Stomach (tissue), 8 donors: ENCODE measurements at regions not wholly inside any gene's neighbourhood (a gene's known extent, or its start where the extent isn't known, plus 50 kb on each side); places are given as distances from the start of the nearest gene placed in this dataset.
A peak's percentile ranks its signal among the peaks of the same experiment; 100 is the strongest.

Experiments used
- DNase-seq, 2 donors: peaks; one replicate each; pipeline versions ENCODE4 v3.0.0 to v3.0.0-alpha.2; 2013 to 2019
- H3K27ac ChIP-seq, 5 donors: fragments of 200-600 bp in 4 of 5; sonication (generic) in 4 of 5; one replicate each; pipeline ENCODE4 v1.5.1; 2013 to 2019; ENCODE audit warnings: mild to moderate bottlenecking in 1 of 5, moderate library complexity in 1 of 5
- H3K27me3 ChIP-seq, 3 donors: fragments of 200-600 bp; sonication (generic); one replicate each; pipeline ENCODE4 v1.5.1; 2017 to 2019; ENCODE audit warnings: mixed run types in 1 of 3
- H3K36me3 ChIP-seq, 4 donors: fragments of 200-600 bp; sonication (generic); 1 replicate in 3 of 4; 2 replicates in 1 of 4; pipeline ENCODE4 v1.5.1; 2016 to 2019
- H3K4me1 ChIP-seq, 4 donors: fragments of 200-600 bp; sonication (generic); one replicate each; pipeline ENCODE4 v1.5.1; 2016 to 2019
- H3K4me3 ChIP-seq, 4 donors: fragments of 200-600 bp; sonication (generic) in 3 of 4; one replicate each; pipeline ENCODE4 v1.5.1; 2016 to 2019; ENCODE audit warnings: mild to moderate bottlenecking in 1 of 4
- H3K9me3 ChIP-seq, 4 donors: fragments of 200-600 bp; sonication (generic); one replicate each; pipeline ENCODE4 v1.5.1; 2016 to 2019
- EP300 ChIP-seq: sonication (generic); formaldehyde crosslinking; IDR thresholded peaks from one replicate; pipeline ENCODE4 v1.6.1; 2017; ENCODE audit warnings: antibody characterized with exemption
- POLR2A ChIP-seq, 4 donors: fragments of 450-650 bp; IDR thresholded peaks; one replicate each; pipeline ENCODE4 v1.6.1; 2016; ENCODE audit warnings: antibody characterized with exemption in 4 of 4, control low read depth in 2 of 4, mild to moderate bottlenecking in 1 of 4, moderate library complexity in 1 of 4
- POLR2AphosphoS5 ChIP-seq, 3 donors: sonication (generic); formaldehyde crosslinking; IDR thresholded peaks; one replicate each; pipeline ENCODE4 v1.6.1; 2016; ENCODE audit warnings: antibody characterized with exemption in 3 of 3
- WGBS, 5 donors: extraction: QIAGEN DNeasy Blood & Tissue Kit in 3 of 5; methylation state at CpG; one replicate each; pipeline versions ENCODE4 v1.1.5 to v1.1.7; 2013 to 2018; 5-methylcytosine and 5-hydroxymethylcytosine counted together
- intact Hi-C: fragments of 100-400 bp; cut with DNase I; formaldehyde crosslinking; loops from one replicate; pipeline ENCODE4 v1.15.1; 2023; ENCODE audit warnings: low total_unique reads
- TF ChIP-seq, protein P1 (sequence below), 7 experiments: fragments of 450-650 bp in 4 of 7; fragments of 200-600 bp in 3 of 7; sonication (generic) in 3 of 7; IDR thresholded peaks; one replicate each; pipeline ENCODE4 v1.5.1; 2016 to 2019; ENCODE audit warnings: antibody characterized with exemption in 7 of 7, control low read depth in 2 of 7, mild to moderate bottlenecking in 1 of 7
- donor health status: healthy with polysubstance abuse.
- donor health status: Bipolar disorder and iron deficiency.
- donor health status: healthy.

GRCh38 chr18:29163596-29163995, 986.7 kb upstream of the CDH2 start:
- intact Hi-C loops = no loop called here
- Histone ChIP-seq H3K4me1 (no peaks in the 10 kb centered on the region), H3K9me3 (no peaks in the 10 kb centered on the region), H3K36me3 (no peaks in the 10 kb centered on the region), H3K4me3 (no peak overlapping the region), H3K27ac (peak overlapping the region in 1 of 5 donors; percentile 28), H3K27me3 (no peaks in the 10 kb centered on the region)
- no peak for TF ChIP-seq EP300
- no peak for TF ChIP-seq POLR2AphosphoS5 (IDR thresholded peaks at IDR 0.05)
- no peak for TF ChIP-seq POLR2A (IDR thresholded peaks at IDR 0.05)
- TF ChIP-seq, protein P1, sequence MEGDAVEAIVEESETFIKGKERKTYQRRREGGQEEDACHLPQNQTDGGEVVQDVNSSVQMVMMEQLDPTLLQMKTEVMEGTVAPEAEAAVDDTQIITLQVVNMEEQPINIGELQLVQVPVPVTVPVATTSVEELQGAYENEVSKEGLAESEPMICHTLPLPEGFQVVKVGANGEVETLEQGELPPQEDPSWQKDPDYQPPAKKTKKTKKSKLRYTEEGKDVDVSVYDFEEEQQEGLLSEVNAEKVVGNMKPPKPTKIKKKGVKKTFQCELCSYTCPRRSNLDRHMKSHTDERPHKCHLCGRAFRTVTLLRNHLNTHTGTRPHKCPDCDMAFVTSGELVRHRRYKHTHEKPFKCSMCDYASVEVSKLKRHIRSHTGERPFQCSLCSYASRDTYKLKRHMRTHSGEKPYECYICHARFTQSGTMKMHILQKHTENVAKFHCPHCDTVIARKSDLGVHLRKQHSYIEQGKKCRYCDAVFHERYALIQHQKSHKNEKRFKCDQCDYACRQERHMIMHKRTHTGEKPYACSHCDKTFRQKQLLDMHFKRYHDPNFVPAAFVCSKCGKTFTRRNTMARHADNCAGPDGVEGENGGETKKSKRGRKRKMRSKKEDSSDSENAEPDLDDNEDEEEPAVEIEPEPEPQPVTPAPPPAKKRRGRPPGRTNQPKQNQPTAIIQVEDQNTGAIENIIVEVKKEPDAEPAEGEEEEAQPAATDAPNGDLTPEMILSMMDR (IDR thresholded peaks at IDR 0.05) = no peak
- DNase-seq = no peak

DNA sequence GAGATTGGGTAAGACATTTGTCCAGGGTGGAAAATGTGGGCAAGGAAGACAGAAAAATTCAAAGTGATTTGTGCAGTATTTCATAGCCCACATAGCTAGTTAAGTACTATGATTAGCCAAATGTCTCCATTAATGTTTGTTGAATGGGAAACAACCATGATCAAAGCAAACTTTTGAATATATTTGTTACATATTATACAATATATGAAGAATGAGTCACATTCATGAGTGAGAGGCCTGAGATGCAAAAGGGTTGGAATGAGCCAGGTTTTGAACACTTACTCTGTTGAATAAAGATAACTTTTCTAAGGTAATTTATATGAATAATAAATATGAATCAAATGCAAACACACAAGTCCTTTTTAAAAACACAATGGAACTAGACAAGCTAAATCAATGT, 984.5 kb upstream of the CDH2 start:
- no peak for DNase-seq
- H3K36me3 ChIP-seq = no peaks in the 10 kb centered on the region
- no peak overlapping the region for H3K27ac ChIP-seq
- no peaks in the 10 kb centered on the region for H3K27me3 ChIP-seq
- TF ChIP-seq POLR2A (IDR thresholded peaks at IDR 0.05) (no peak), POLR2AphosphoS5 (IDR thresholded peaks at IDR 0.05) (no peak), EP300 (no peak)
- TF ChIP-seq, protein P1 (IDR thresholded peaks at IDR 0.05) = no peak
- H3K9me3 ChIP-seq = no peaks in the 10 kb centered on the region
- no peak overlapping the region for H3K4me3 ChIP-seq
- H3K4me1 ChIP-seq = no peaks in the 10 kb centered on the region
- intact Hi-C loops = no loop called here

- H3K27ac ChIP-seq = no peak overlapping the region
- TF ChIP-seq EP300 (no peak), POLR2AphosphoS5 (IDR thresholded peaks at IDR 0.05) (no peak), POLR2A (IDR thresholded peaks at IDR 0.05) (no peak)
- TF ChIP-seq, protein P1 (IDR thresholded peaks at IDR 0.05) = no peak
- no peaks in the 10 kb centered on the region for H3K36me3 ChIP-seq
- DNase-seq = peak in 1 of 2 donors; percentile 4
- WGBS, 5 donors = 22 to 36% (median 32%) methylated on average over 2 of the region's 2 CpGs
- intact Hi-C loops = no loop called here
- H3K9me3 ChIP-seq = no peaks in the 10 kb centered on the region
- H3K4me1 ChIP-seq = no peaks in the 10 kb centered on the region
- no peaks in the 10 kb centered on the region for H3K27me3 ChIP-seq
- no peak overlapping the region for H3K4me3 ChIP-seq
Measured at GRCh38 chr18:29160170-29160569, 983.2 kb upstream of the CDH2 start.

DNA sequence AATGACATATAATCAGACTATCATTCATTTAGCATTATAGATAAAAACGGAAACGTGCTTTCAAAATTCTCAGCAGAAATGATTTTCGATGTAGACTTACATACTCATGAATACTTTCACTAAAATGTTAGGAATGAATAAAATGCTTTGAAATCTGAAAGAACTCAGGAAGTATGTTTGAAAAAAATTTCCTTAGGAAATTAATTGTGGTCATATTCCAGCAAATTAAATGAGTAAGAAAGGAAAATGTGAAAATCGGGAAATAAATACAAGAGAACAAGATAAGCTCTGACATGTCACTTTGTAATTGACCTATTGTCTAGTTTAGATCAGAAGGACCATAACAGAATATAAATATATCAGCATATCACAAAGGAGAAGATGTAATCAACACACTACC, 981.0 kb upstream of the CDH2 start:
- DNase-seq = no peak
- WGBS, 5 donors = 71 to 83% (median 82%) methylated on average over 4 of the region's 4 CpGs
- intact Hi-C loops = no loop called here
- no peaks in the 10 kb centered on the region for H3K27me3 ChIP-seq
- H3K36me3 ChIP-seq = no peaks in the 10 kb centered on the region
- H3K27ac ChIP-seq = no peak overlapping the region
- TF ChIP-seq POLR2A (IDR thresholded peaks at IDR 0.05) = no peak
- TF ChIP-seq POLR2AphosphoS5 (IDR thresholded peaks at IDR 0.05) = no peak
- TF ChIP-seq EP300 = no peak
- TF ChIP-seq, protein P1 (IDR thresholded peaks at IDR 0.05) = no peak
- H3K4me1 ChIP-seq = no peaks in the 10 kb centered on the region
- no peaks in the 10 kb centered on the region for H3K9me3 ChIP-seq
- no peak overlapping the region for H3K4me3 ChIP-seq
